Endothelial cell of umbilical vein (primary cell): ENCODE measurements at regions not wholly inside any gene's neighbourhood (a gene's known extent, or its start where the extent isn't known, plus 50 kb on each side); places are given as distances from the start of the nearest gene placed in this dataset.

Experiments
- BruUV-seq: library from RNA; stranded (reverse); fragments of 400-500 nt; replicated peaks from 2 replicates; lab custom pipeline; 2021; lab: Mats Ljungman, UMichigan
- CTCF ChIA-PET: fragments of 300-600, 350-600 bp; sonication (Branson Sonifier 250); formaldehyde crosslinking; loops from one replicate; lab custom pipeline; 2021; ENCODE audit warnings: antibody characterized with exemption, inconsistent platforms; lab: Charles Lee
- POLR2A ChIA-PET: fragments of 300-600, 350-600 bp; sonication (Branson Sonifier 250); formaldehyde crosslinking; loops from one replicate; lab custom pipeline; 2021; ENCODE audit warnings: antibody characterized with exemption, inconsistent platforms; lab: Charles Lee
- DNase-seq: peaks from one replicate; pipeline ENCODE4 v3.0.0-alpha.2; 2011; ENCODE audit warnings: low read depth, low spot score
- FAIRE-seq: peaks from 2 replicates; lab custom pipeline; 2011; peaks lifted over from hg19 to GRCh38; lab: Jason Lieb, UNC
- H2AFZ ChIP-seq: 2 replicates; pipeline ENCODE4 v1.6.0; 2012; ENCODE audit warnings: low read depth, low read length, control low read depth, inconsistent platforms
- H3K27ac ChIP-seq: 2 replicates; pipeline ENCODE4 v1.5.1; 2011; ENCODE audit warnings: low read depth, mild to moderate bottlenecking, control low read depth, low read length, moderate library complexity; ENCODE audit not compliant: insufficient read depth
- H3K27me3 ChIP-seq, 2 experiments: 2 replicates each; pipeline versions ENCODE4 v1.6.0 to v1.6.1; 2011; ENCODE audit warnings: low read length in 2 of 2, mixed read lengths in 1 of 2; ENCODE audit not compliant: control insufficient read depth in 2 of 2, insufficient read depth in 2 of 2
- H3K36me3 ChIP-seq, 2 experiments: 2 replicates in 1 of 2; 3 replicates in 1 of 2; pipeline ENCODE4 v1.5.1; 2011; ENCODE audit warnings: low read length in 2 of 2, mild to moderate bottlenecking in 1 of 2, moderate library complexity in 1 of 2; ENCODE audit not compliant: control insufficient read depth in 2 of 2, insufficient read depth in 2 of 2; ENCODE audit errors: extremely low read depth in 1 of 2
- H3K4me1 ChIP-seq: 3 replicates; pipeline ENCODE4 v1.5.1; 2011; ENCODE audit warnings: mild to moderate bottlenecking, low read length; ENCODE audit not compliant: control insufficient read depth, insufficient read depth; ENCODE audit errors: extremely low read depth
- H3K4me2 ChIP-seq: 2 replicates; pipeline ENCODE4 v1.6.1; 2011; ENCODE audit warnings: low read length, control low read depth, mixed read lengths; ENCODE audit not compliant: insufficient read depth
- H3K4me3 ChIP-seq, 3 experiments: fragments of 200-600 bp in 1 of 3; sonication (generic), shearing (Covaris generic) in 1 of 3; replicated peaks in 1 of 3; 2 replicates each; pipeline ENCODE4 v1.5.1; 2011 to 2016; ENCODE audit warnings: control low read depth in 3 of 3, low read length in 3 of 3, mild to moderate bottlenecking in 2 of 3, inconsistent platforms in 1 of 3, low read depth in 1 of 3, moderate library complexity in 1 of 3; ENCODE audit not compliant: insufficient read depth in 1 of 3
- H3K79me2 ChIP-seq: 2 replicates; pipeline ENCODE4 v1.6.0; 2012; ENCODE audit warnings: low read length, inconsistent platforms; ENCODE audit not compliant: control insufficient read depth, insufficient read depth
- H3K9ac ChIP-seq: replicated peaks from 2 replicates; pipeline ENCODE3; 2011; ENCODE audit warnings: low read length, control low read depth; ENCODE audit not compliant: insufficient read depth; ENCODE audit errors: extremely low read depth
- H3K9me1 ChIP-seq: replicated peaks from 3 replicates; pipeline ENCODE4 v1.6.0; 2011; ENCODE audit warnings: mild to moderate bottlenecking, low read length; ENCODE audit not compliant: control insufficient read depth, insufficient read depth; ENCODE audit errors: extremely low read depth
- H3K9me3 ChIP-seq: replicated peaks from 2 replicates; pipeline ENCODE4 v1.5.1; 2012; ENCODE audit warnings: low read length, inconsistent platforms; ENCODE audit not compliant: control insufficient read depth, insufficient read depth
- H4K20me1 ChIP-seq: replicated peaks from 2 replicates; pipeline ENCODE3; 2011; ENCODE audit warnings: mild to moderate bottlenecking, low read length; ENCODE audit not compliant: control insufficient read depth, insufficient read depth; ENCODE audit errors: extremely low read depth
- CTCF ChIP-seq, 2 donors: IDR thresholded peaks; 1 replicate in 1 of 2; 2 replicates in 1 of 2; pipeline ENCODE4 v1.5.1; 2011; ENCODE audit warnings: low read length in 2 of 2, mild to moderate bottlenecking in 2 of 2, moderate library complexity in 2 of 2, control low read depth in 1 of 2, inconsistent platforms in 1 of 2, low read depth in 1 of 2; ENCODE audit not compliant: insufficient read depth in 1 of 2; ENCODE audit errors: extremely low read depth in 1 of 2
- EZH2 ChIP-seq: IDR thresholded peaks from 2 replicates; pipeline ENCODE4 v1.6.1; 2012; ENCODE audit warnings: borderline replicate concordance, low read depth, mild to moderate bottlenecking, moderate library complexity, low read length, inconsistent platforms; ENCODE audit not compliant: severe bottlenecking
- FOS ChIP-seq: IDR thresholded peaks from 2 replicates; pipeline ENCODE4 v1.6.1; 2011; ENCODE audit warnings: mild to moderate bottlenecking, low read length, moderate library complexity, borderline replicate concordance; ENCODE audit not compliant: insufficient read depth
- GATA2 ChIP-seq: IDR thresholded peaks from 2 replicates; pipeline ENCODE4 v1.7.0; 2011; ENCODE audit warnings: low read depth, mild to moderate bottlenecking, moderate library complexity, mixed read lengths, low read length; ENCODE audit not compliant: insufficient read length, insufficient read depth
- JUN ChIP-seq: IDR thresholded peaks from 2 replicates; pipeline ENCODE4 v1.6.1; 2011; ENCODE audit warnings: borderline replicate concordance, low read depth; ENCODE audit not compliant: insufficient read length, insufficient read depth
- MAX ChIP-seq: IDR thresholded peaks from 2 replicates; pipeline ENCODE4 v1.6.1; 2011; ENCODE audit not compliant: insufficient read depth, insufficient read length
- MYC ChIP-seq: IDR thresholded peaks from one replicate; pipeline ENCODE4 v1.6.1; 2011; ENCODE audit warnings: mild to moderate bottlenecking, low read depth, low read length
- POLR2A ChIP-seq: IDR thresholded peaks from 2 replicates; pipeline ENCODE4 v1.6.1; 2012; ENCODE audit warnings: low read depth, mild to moderate bottlenecking, control low read depth, low read length
- POLR2AphosphoS5 ChIP-seq: IDR thresholded peaks from 2 replicates; pipeline ENCODE4 v1.6.1; 2012; ENCODE audit warnings: low read depth, mild to moderate bottlenecking, control low read depth, low read length, moderate library complexity; ENCODE audit not compliant: insufficient read depth
- dilution Hi-C: fragments of 300-500 bp; cut with MboI; formaldehyde crosslinking; loops from one replicate; pipeline ENCODE4 v1.15.0; 2019; ENCODE audit warnings: low sequenced_read_pairs; ENCODE audit not compliant: extremely low pct_ligation_motif_present
- intact Hi-C: fragments of 100-400 bp; cut with micrococcal nuclease; formaldehyde crosslinking; loops from one replicate; pipeline ENCODE4 v1.10.0; 2022

GRCh38 chr3:21043139-21043538 is 707.9 kb downstream of the ZNF385D start:
- no peaks in the 10 kb centered on the region for H3K27me3 ChIP-seq
- POLR2A ChIA-PET, result no interaction called here
- FAIRE-seq, result no peak
- H3K36me3 ChIP-seq, result no peaks in the 10 kb centered on the region
- CTCF ChIA-PET, result no interaction called here
- no peak overlapping the region for H2AFZ ChIP-seq
- no peaks in the 10 kb centered on the region for H4K20me1 ChIP-seq
- TF ChIP-seq GATA2 (no peak), CTCF (IDR thresholded peaks at IDR 0.05; ENCODE audit: extremely low read depth in 1 of 2, insufficient read depth in 1 of 2, low read depth in 1 of 2, low read length in 2 of 2) (no peak), POLR2AphosphoS5 (no peak), MAX (no peak), MYC (no peak), POLR2A (no peak), EZH2 (no peak), FOS (no peak), JUN (no peak)
- H3K27ac ChIP-seq, result no peak overlapping the region
- DNase-seq, result no peak
- no peaks in the 10 kb centered on the region for H3K4me1 ChIP-seq
- no peak overlapping the region for H3K9ac ChIP-seq
- H3K4me3 ChIP-seq, result no peak overlapping the region
- no peaks in the 10 kb centered on the region for H3K9me1 ChIP-seq
- no TSS peak for BruUV-seq
- intact Hi-C loops (no loop called here), dilution Hi-C loops (no loop called here)
- no peaks in the 10 kb centered on the region for H3K9me3 ChIP-seq
- H3K79me2 ChIP-seq, result no peaks in the 10 kb centered on the region
- H3K4me2 ChIP-seq, result no peak overlapping the region
